ENCODE measurements at regions not wholly inside any gene's neighbourhood (a gene's known extent, or its start where the extent isn't known, plus 50 kb on each side); places are given as distances from the start of the nearest gene placed in this dataset.

- H3K9me3 ChIP-seq (ENCODE audit: low read depth, low read length): no peaks in the 10 kb centered on the region
- no peak overlapping the region for H3K4me3 ChIP-seq
- no peak overlapping the region for H3K27ac ChIP-seq
- no peak for DNase-seq (ENCODE audit: low read depth, low spot score)
- TF ChIP-seq POLR2AphosphoS5 (IDR thresholded peaks at IDR 0.05; ENCODE audit: borderline replicate concordance, low read depth, low read length) (no peak), EZH2 (IDR thresholded peaks at IDR 0.05) (no peak), FOXP2 (optimal IDR thresholded peaks at IDR 0.05; ENCODE audit: control extremely low read depth, extremely low read length, insufficient read depth) (no peak)
- no peaks in the 10 kb centered on the region for H3K36me3 ChIP-seq (ENCODE audit: insufficient read depth, low read length)
- H3K9ac ChIP-seq (ENCODE audit: insufficient read length): no peak overlapping the region
Measured at GRCh38 chr1:36602184-36602583, 119.5 kb upstream of the CSF3R start.

DNA sequence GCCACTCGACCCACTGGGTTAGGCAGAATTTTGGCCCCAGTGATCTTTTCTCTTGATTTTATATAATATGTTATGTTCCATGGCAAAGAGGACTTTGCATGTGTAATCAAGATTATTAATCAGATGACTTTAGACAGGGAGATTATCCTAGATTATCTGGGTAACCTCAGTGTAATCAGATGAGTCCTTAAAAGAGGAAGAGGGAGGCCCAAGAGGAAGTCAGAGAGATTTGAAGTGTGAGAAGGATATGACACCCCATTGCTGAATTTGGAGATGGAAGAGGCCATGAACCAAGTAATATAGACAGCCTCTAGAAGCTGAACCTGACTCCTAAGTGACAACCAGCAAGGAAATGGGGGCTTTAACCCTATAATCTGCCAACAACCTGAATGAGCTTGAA is 117.1 kb upstream of the CSF3R start:
- no peaks in the 10 kb centered on the region for H3K9me3 ChIP-seq (ENCODE audit: low read depth, low read length)
- DNase-seq (ENCODE audit: low read depth, low spot score): no peak
- TF ChIP-seq FOXP2 (optimal IDR thresholded peaks at IDR 0.05; ENCODE audit: control extremely low read depth, extremely low read length, insufficient read depth) (no peak), POLR2AphosphoS5 (IDR thresholded peaks at IDR 0.05; ENCODE audit: borderline replicate concordance, low read depth, low read length) (no peak), EZH2 (IDR thresholded peaks at IDR 0.05) (no peak)
- H3K36me3 ChIP-seq (ENCODE audit: insufficient read depth, low read length): no peaks in the 10 kb centered on the region
- H3K9ac ChIP-seq (ENCODE audit: insufficient read length): no peak overlapping the region
- H3K4me3 ChIP-seq: no peak overlapping the region
- no peak overlapping the region for H3K27ac ChIP-seq

- H3K9me3 ChIP-seq (ENCODE audit: low read depth, low read length): no peaks in the 10 kb centered on the region
- H3K9ac ChIP-seq (ENCODE audit: insufficient read length): no peak overlapping the region
- no peak for DNase-seq (ENCODE audit: low read depth, low spot score)
- H3K36me3 ChIP-seq (ENCODE audit: insufficient read depth, low read length): no peaks in the 10 kb centered on the region
- no peak overlapping the region for H3K4me3 ChIP-seq
- H3K27ac ChIP-seq: no peak overlapping the region
- TF ChIP-seq POLR2AphosphoS5 (IDR thresholded peaks at IDR 0.05; ENCODE audit: borderline replicate concordance, low read depth, low read length): no peak
Measured at GRCh38 chr1:36597514-36597913, 114.8 kb upstream of the CSF3R start.

GRCh38 chr1:36595921-36596320 is 113.2 kb upstream of the CSF3R start:
- Histone ChIP-seq H3K9ac (ENCODE audit: insufficient read length) (no peak overlapping the region), H3K4me3 (no peak overlapping the region), H3K27ac (no peak overlapping the region), H3K9me3 (ENCODE audit: low read depth, low read length) (no peaks in the 10 kb centered on the region), H3K36me3 (ENCODE audit: insufficient read depth, low read length) (no peaks in the 10 kb centered on the region)
- TF ChIP-seq POLR2AphosphoS5 (IDR thresholded peaks at IDR 0.05; ENCODE audit: borderline replicate concordance, low read depth, low read length) (no peak), EZH2 (IDR thresholded peaks at IDR 0.05) (no peak), FOXP2 (optimal IDR thresholded peaks at IDR 0.05; ENCODE audit: control extremely low read depth, extremely low read length, insufficient read depth) (no peak)
- no peak for DNase-seq (ENCODE audit: low read depth, low spot score)

DNA sequence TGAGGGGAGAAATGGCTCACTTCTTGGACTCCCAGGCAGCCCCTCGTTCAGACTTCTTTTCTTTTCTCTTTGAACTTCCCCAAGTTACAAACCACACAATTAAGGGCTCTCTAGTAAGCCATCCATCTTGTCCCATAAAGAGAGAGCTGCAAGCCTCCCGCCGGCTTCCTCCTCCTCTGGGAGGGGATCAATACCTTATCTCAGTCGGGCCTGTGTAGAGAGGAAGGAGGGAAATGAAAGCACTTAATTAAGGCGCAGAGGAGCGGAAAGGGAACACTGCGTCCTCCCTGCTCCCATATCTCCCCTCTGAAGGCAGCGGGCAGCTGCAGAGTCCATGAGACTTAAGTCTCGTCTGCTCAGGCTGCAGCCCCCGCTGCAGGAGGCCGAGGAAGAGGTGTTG is 112.6 kb upstream of the CSF3R start:
- TF ChIP-seq POLR2AphosphoS5 (IDR thresholded peaks at IDR 0.05; ENCODE audit: borderline replicate concordance, low read depth, low read length) (no peak), FOXP2 (optimal IDR thresholded peaks at IDR 0.05; ENCODE audit: control extremely low read depth, extremely low read length, insufficient read depth) (no peak), EZH2 (IDR thresholded peaks at IDR 0.05) (no peak)
- no peak for DNase-seq (ENCODE audit: low read depth, low spot score)
- no peaks in the 10 kb centered on the region for H3K9me3 ChIP-seq (ENCODE audit: low read depth, low read length)
- no peak overlapping the region for H3K4me3 ChIP-seq
- H3K9ac ChIP-seq (ENCODE audit: insufficient read length): no peak overlapping the region
- no peak overlapping the region for H3K27ac ChIP-seq
- H3K36me3 ChIP-seq (ENCODE audit: insufficient read depth, low read length): no peaks in the 10 kb centered on the region

- Histone ChIP-seq H3K9me3 (ENCODE audit: low read depth, low read length) (no peaks in the 10 kb centered on the region), H3K9ac (ENCODE audit: insufficient read length) (no peak overlapping the region), H3K36me3 (ENCODE audit: insufficient read depth, low read length) (no peaks in the 10 kb centered on the region), H3K4me3 (no peak overlapping the region), H3K27ac (no peak overlapping the region)
- no peak for DNase-seq (ENCODE audit: low read depth, low spot score)
- TF ChIP-seq EZH2 (IDR thresholded peaks at IDR 0.05) (no peak), FOXP2 (optimal IDR thresholded peaks at IDR 0.05; ENCODE audit: control extremely low read depth, extremely low read length, insufficient read depth) (no peak), POLR2AphosphoS5 (IDR thresholded peaks at IDR 0.05; ENCODE audit: borderline replicate concordance, low read depth, low read length) (no peak)
Measured at GRCh38 chr1:36594023-36594422, 111.3 kb upstream of the CSF3R start.

- Histone ChIP-seq H3K36me3 (ENCODE audit: insufficient read depth, low read length) (no peaks in the 10 kb centered on the region), H3K9me3 (ENCODE audit: low read depth, low read length) (no peaks in the 10 kb centered on the region), H3K9ac (ENCODE audit: insufficient read length) (no peak overlapping the region), H3K27ac (no peak overlapping the region), H3K4me3 (no peak overlapping the region)
- TF ChIP-seq EZH2 (IDR thresholded peaks at IDR 0.05) (no peak), POLR2AphosphoS5 (IDR thresholded peaks at IDR 0.05; ENCODE audit: borderline replicate concordance, low read depth, low read length) (no peak), FOXP2 (optimal IDR thresholded peaks at IDR 0.05; ENCODE audit: control extremely low read depth, extremely low read length, insufficient read depth) (no peak)
- no peak for DNase-seq (ENCODE audit: low read depth, low spot score)
Measured at GRCh38 chr1:36591278-36591677, 108.6 kb upstream of the CSF3R start.

DNA sequence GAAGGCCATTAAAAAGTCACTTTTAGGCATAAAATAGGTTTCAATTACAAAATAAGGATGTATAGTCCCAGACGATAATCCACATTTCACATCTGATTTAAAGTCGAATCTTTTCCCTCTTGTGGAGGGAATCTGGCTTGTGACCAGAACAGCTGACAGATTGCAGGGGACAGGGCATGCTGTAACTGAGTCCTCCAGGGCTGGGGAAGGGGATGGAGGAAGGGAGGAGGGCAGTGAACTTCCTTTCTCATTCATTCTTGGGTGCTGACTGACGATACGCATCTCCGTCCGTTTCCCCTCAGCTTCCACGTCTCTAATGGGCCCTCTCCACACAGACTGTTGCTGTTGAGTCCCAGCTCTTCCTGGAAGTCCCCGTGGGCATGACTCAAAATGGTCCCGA is 108.1 kb upstream of the CSF3R start:
- H3K4me3 ChIP-seq: no peak overlapping the region
- DNase-seq (ENCODE audit: low read depth, low spot score): no peak
- no peak overlapping the region for H3K27ac ChIP-seq
- no peak overlapping the region for H3K9ac ChIP-seq (ENCODE audit: insufficient read length)
- no peaks in the 10 kb centered on the region for H3K36me3 ChIP-seq (ENCODE audit: insufficient read depth, low read length)
- no peaks in the 10 kb centered on the region for H3K9me3 ChIP-seq (ENCODE audit: low read depth, low read length)
- no peak for TF ChIP-seq POLR2AphosphoS5 (IDR thresholded peaks at IDR 0.05; ENCODE audit: borderline replicate concordance, low read depth, low read length)
- TF ChIP-seq FOXP2 (optimal IDR thresholded peaks at IDR 0.05; ENCODE audit: control extremely low read depth, extremely low read length, insufficient read depth): no peak
- TF ChIP-seq EZH2 (IDR thresholded peaks at IDR 0.05): no peak

GRCh38 chr1:36590264-36590663 is 107.6 kb upstream of the CSF3R start:
- no peak overlapping the region for H3K9ac ChIP-seq (ENCODE audit: insufficient read length)
- no peak overlapping the region for H3K4me3 ChIP-seq
- DNase-seq (ENCODE audit: low read depth, low spot score): no peak
- H3K36me3 ChIP-seq (ENCODE audit: insufficient read depth, low read length): no peaks in the 10 kb centered on the region
- TF ChIP-seq FOXP2 (optimal IDR thresholded peaks at IDR 0.05; ENCODE audit: control extremely low read depth, extremely low read length, insufficient read depth): no peak
- no peak for TF ChIP-seq EZH2 (IDR thresholded peaks at IDR 0.05)
- TF ChIP-seq POLR2AphosphoS5 (IDR thresholded peaks at IDR 0.05; ENCODE audit: borderline replicate concordance, low read depth, low read length): no peak
- no peaks in the 10 kb centered on the region for H3K9me3 ChIP-seq (ENCODE audit: low read depth, low read length)
- no peak overlapping the region for H3K27ac ChIP-seq
